ENCODE measurements at regions not wholly inside any gene's neighbourhood (a gene's known extent, or its start where the extent isn't known, plus 50 kb on each side); places are given as distances from the start of the nearest gene placed in this dataset.

- no peak for DNase-seq
Observed at GRCh38 chr1:239539051-239539450, 152.7 kb downstream of the CHRM3 start.

- DNase-seq, result no peak
Observed at GRCh38 chr1:239539812-239540211, 153.4 kb downstream of the CHRM3 start.

- no peak for DNase-seq
Observed at GRCh38 chr1:239543873-239544272, 157.5 kb downstream of the CHRM3 start.

- no peak for DNase-seq
Observed at GRCh38 chr1:239545466-239545865, 159.1 kb downstream of the CHRM3 start.

GRCh38 chr1:239547987-239548386, 161.6 kb downstream of the CHRM3 start:
- no peak for DNase-seq

- no peak for DNase-seq
Observed at GRCh38 chr1:239550178-239550577, 163.8 kb downstream of the CHRM3 start.

- DNase-seq, result no peak
Observed at GRCh38 chr1:239555350-239555749, 169.0 kb downstream of the CHRM3 start.

GRCh38 chr1:239558559-239558958, 172.2 kb downstream of the CHRM3 start:
- DNase-seq, result no peak

GRCh38 chr1:239558991-239559390, 172.6 kb downstream of the CHRM3 start:
- DNase-seq, result no peak

- DNase-seq, result no peak
Observed at GRCh38 chr1:239560921-239561320, 174.6 kb downstream of the CHRM3 start.

GRCh38 chr1:239562095-239562494, 175.7 kb downstream of the CHRM3 start:
- DNase-seq, result no peak

GRCh38 chr1:239563681-239564080, 177.3 kb downstream of the CHRM3 start:
- no peak for DNase-seq

GRCh38 chr1:239566074-239566473, 179.7 kb downstream of the CHRM3 start:
- DNase-seq, result no peak

GRCh38 chr1:239570878-239571277, 184.5 kb downstream of the CHRM3 start:
- DNase-seq, result no peak

GRCh38 chr1:239572183-239572582, 185.8 kb downstream of the CHRM3 start:
- DNase-seq, result no peak

- DNase-seq, result no peak
Observed at GRCh38 chr1:239574112-239574511, 187.7 kb downstream of the CHRM3 start.

GRCh38 chr1:239575113-239575512, 188.7 kb downstream of the CHRM3 start:
- no peak for DNase-seq

- no peak for DNase-seq
Observed at GRCh38 chr1:239583536-239583935, 197.2 kb downstream of the CHRM3 start.

- DNase-seq, result no peak
Observed at GRCh38 chr1:239586128-239586527, 199.8 kb downstream of the CHRM3 start.

- DNase-seq, result no peak
Observed at GRCh38 chr1:239587066-239587465, 200.7 kb downstream of the CHRM3 start.

GRCh38 chr1:239587574-239588369, 201.4 kb downstream of the CHRM3 start:
- no peak for DNase-seq

GRCh38 chr1:239590556-239590955, 204.2 kb downstream of the CHRM3 start:
- no peak for DNase-seq

GRCh38 chr1:239593527-239593926, 207.2 kb downstream of the CHRM3 start:
- no peak for DNase-seq

- no peak for DNase-seq
Observed at GRCh38 chr1:239600588-239600987, 214.2 kb downstream of the CHRM3 start.

- no peak for DNase-seq
Observed at GRCh38 chr1:239601108-239601507, 214.7 kb downstream of the CHRM3 start.
